ENCODE measurements at regions not wholly inside any gene's neighbourhood (a gene's known extent, or its start where the extent isn't known, plus 50 kb on each side); places are given as distances from the start of the nearest gene placed in this dataset.

GRCh38 chr16:58970775-58971174, 236.7 kb upstream of the GOT2 start:
- no peaks in the 10 kb centered on the region for H3K9me3 ChIP-seq
- no peak overlapping the region for H3K4me3 ChIP-seq
- no peaks in the 10 kb centered on the region for H3K36me3 ChIP-seq (ENCODE audit: low read depth, missing control alignments)
- intact Hi-C loops (cut with DNase I; ENCODE audit: low total_unique reads) = no loop called here
- peaks cover 5% of the 10 kb centered on the region for H3K4me1 ChIP-seq
- TF ChIP-seq CTCF (IDR thresholded peaks at IDR 0.05) = no peak
- TF ChIP-seq POLR2A (IDR thresholded peaks at IDR 0.05) = no peak
- H3K27me3 ChIP-seq = no peaks in the 10 kb centered on the region
- H3K27ac ChIP-seq = no peak overlapping the region
- 82 to 88% methylated on average over 1 of the region's 1 CpG for WGBS, 2 donors
- no peak for DNase-seq

DNA sequence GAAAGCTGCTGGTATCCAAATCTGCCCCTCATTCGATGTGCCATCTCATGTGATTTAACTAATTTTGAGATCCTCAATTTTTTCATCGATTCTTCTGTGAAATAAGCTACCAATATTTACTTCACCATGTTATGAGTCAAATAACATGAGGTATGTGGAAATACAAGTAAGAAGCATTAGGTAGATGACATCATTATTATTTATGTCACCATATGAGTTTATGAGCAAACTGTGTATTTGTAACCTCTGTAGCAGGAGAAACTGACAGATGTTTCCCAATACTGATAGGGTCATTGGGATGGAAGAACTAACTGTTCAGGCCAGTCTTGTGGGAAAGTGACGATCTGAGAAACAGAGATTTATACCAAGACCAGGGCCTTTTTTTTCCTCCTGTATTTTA, 229.4 kb upstream of the GOT2 start:
- no peaks in the 10 kb centered on the region for H3K4me1 ChIP-seq
- TF ChIP-seq CTCF (IDR thresholded peaks at IDR 0.05) (no peak), POLR2A (IDR thresholded peaks at IDR 0.05) (no peak)
- H3K27ac ChIP-seq = no peak overlapping the region
- no peak overlapping the region for H3K4me3 ChIP-seq
- intact Hi-C loops (cut with DNase I; ENCODE audit: low total_unique reads) = no loop called here
- 63 to 74% methylated on average over 3 of the region's 3 CpGs for WGBS, 2 donors
- H3K9me3 ChIP-seq = no peaks in the 10 kb centered on the region
- H3K36me3 ChIP-seq (ENCODE audit: low read depth, missing control alignments) = no peaks in the 10 kb centered on the region
- no peaks in the 10 kb centered on the region for H3K27me3 ChIP-seq
- no peak for DNase-seq

DNA sequence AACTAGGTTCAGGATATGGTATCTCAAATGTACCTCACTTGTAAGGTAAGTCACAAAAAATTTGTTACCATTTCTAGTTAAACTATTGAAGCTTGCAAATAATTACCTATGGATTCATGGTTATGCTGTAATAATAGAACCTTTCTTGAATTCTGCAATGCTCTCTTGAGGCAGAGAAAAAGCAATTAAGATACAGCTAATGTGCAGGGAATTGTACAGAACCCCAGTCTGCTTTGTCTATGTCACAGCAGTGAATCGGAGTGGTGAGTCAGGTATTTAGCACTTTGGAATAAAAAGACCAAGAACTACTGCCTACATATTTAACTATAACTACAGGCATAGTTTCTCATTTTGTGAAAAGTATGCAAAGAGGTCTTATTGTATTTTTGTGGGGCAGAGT, 228.7 kb upstream of the GOT2 start:
- no peaks in the 10 kb centered on the region for H3K4me1 ChIP-seq
- no peak for TF ChIP-seq POLR2A (IDR thresholded peaks at IDR 0.05)
- TF ChIP-seq CTCF (IDR thresholded peaks at IDR 0.05) = no peak
- H3K36me3 ChIP-seq (ENCODE audit: low read depth, missing control alignments) = no peaks in the 10 kb centered on the region
- WGBS, 2 donors = 93% methylated on average over 1 of the region's 1 CpG
- no peaks in the 10 kb centered on the region for H3K27me3 ChIP-seq
- no peak overlapping the region for H3K27ac ChIP-seq
- no peak overlapping the region for H3K4me3 ChIP-seq
- H3K9me3 ChIP-seq = no peaks in the 10 kb centered on the region
- DNase-seq = no peak
- intact Hi-C loops (cut with DNase I; ENCODE audit: low total_unique reads) = no loop called here

- Histone ChIP-seq H3K4me1 (no peaks in the 10 kb centered on the region), H3K27ac (no peak overlapping the region), H3K27me3 (no peaks in the 10 kb centered on the region), H3K36me3 (ENCODE audit: low read depth, missing control alignments) (no peaks in the 10 kb centered on the region), H3K4me3 (no peak overlapping the region), H3K9me3 (no peaks in the 10 kb centered on the region)
- no peak for DNase-seq
- WGBS, 2 donors = 75% methylated on average over 4 of the region's 4 CpGs
- TF ChIP-seq CTCF (IDR thresholded peaks at IDR 0.05) (no peak), POLR2A (IDR thresholded peaks at IDR 0.05) (no peak)
- intact Hi-C loops (cut with DNase I; ENCODE audit: low total_unique reads) = no loop called here
Observed at GRCh38 chr16:58960484-58960883, 226.4 kb upstream of the GOT2 start.

- no peak for DNase-seq
- Histone ChIP-seq H3K27ac (no peak overlapping the region), H3K9me3 (no peaks in the 10 kb centered on the region), H3K4me1 (no peaks in the 10 kb centered on the region), H3K27me3 (no peaks in the 10 kb centered on the region), H3K4me3 (no peak overlapping the region), H3K36me3 (ENCODE audit: low read depth, missing control alignments) (no peaks in the 10 kb centered on the region)
- TF ChIP-seq CTCF (IDR thresholded peaks at IDR 0.05) = no peak
- no peak for TF ChIP-seq POLR2A (IDR thresholded peaks at IDR 0.05)
- WGBS, 2 donors = 100% methylated on average over 1 of the region's 1 CpG
- intact Hi-C loops (cut with DNase I; ENCODE audit: low total_unique reads) = no loop called here
Observed at GRCh38 chr16:58960034-58960433, 225.9 kb upstream of the GOT2 start.

Measured in testis (tissue), 2 donors.